ENCODE measurements at regions not wholly inside any gene's neighbourhood (a gene's known extent, or its start where the extent isn't known, plus 50 kb on each side); places are given as distances from the start of the nearest gene placed in this dataset.

GRCh38 chr11:127194521-127194920 lies 194.0 kb upstream of the KIRREL3 start:
- no peak for FAIRE-seq

- FAIRE-seq, result no peak
Observed at GRCh38 chr11:127193950-127194349, 193.4 kb upstream of the KIRREL3 start.

- FAIRE-seq, result no peak
Observed at GRCh38 chr11:127191689-127192088, 191.1 kb upstream of the KIRREL3 start.

- FAIRE-seq, result no peak
Observed at GRCh38 chr11:127191261-127191660, 190.7 kb upstream of the KIRREL3 start.

GRCh38 chr11:127182586-127183203 lies 182.1 kb upstream of the KIRREL3 start:
- FAIRE-seq, result no peak

- no peak for FAIRE-seq
Observed at GRCh38 chr11:127157225-127157624, 156.7 kb upstream of the KIRREL3 start.

GRCh38 chr11:127149410-127149809 lies 148.8 kb upstream of the KIRREL3 start:
- no peak for FAIRE-seq

GRCh38 chr11:127143251-127143650 lies 142.7 kb upstream of the KIRREL3 start:
- no peak for FAIRE-seq

GRCh38 chr11:127138613-127139012 lies 138.0 kb upstream of the KIRREL3 start:
- no peak for FAIRE-seq

- no peak for FAIRE-seq
Observed at GRCh38 chr11:127137771-127138280, 137.3 kb upstream of the KIRREL3 start.

- FAIRE-seq, result no peak
Observed at GRCh38 chr11:127136438-127136837, 135.9 kb upstream of the KIRREL3 start.

- FAIRE-seq, result no peak
Observed at GRCh38 chr11:127135256-127135655, 134.7 kb upstream of the KIRREL3 start.

- no peak for FAIRE-seq
Observed at GRCh38 chr11:127133061-127133460, 132.5 kb upstream of the KIRREL3 start.

- FAIRE-seq, result no peak
Observed at GRCh38 chr11:127130321-127130720, 129.8 kb upstream of the KIRREL3 start.

- no peak for FAIRE-seq
Observed at GRCh38 chr11:127126986-127127385, 126.4 kb upstream of the KIRREL3 start.

- FAIRE-seq, result no peak
Observed at GRCh38 chr11:127119356-127119755, 118.8 kb upstream of the KIRREL3 start.

GRCh38 chr11:127118811-127119210 lies 118.2 kb upstream of the KIRREL3 start:
- no peak for FAIRE-seq

- FAIRE-seq, result no peak
Observed at GRCh38 chr11:127117231-127117739, 116.7 kb upstream of the KIRREL3 start.

GRCh38 chr11:127115844-127116243 lies 115.3 kb upstream of the KIRREL3 start:
- FAIRE-seq, result no peak

GRCh38 chr11:127114035-127114434 lies 113.5 kb upstream of the KIRREL3 start:
- FAIRE-seq, result no peak

GRCh38 chr11:127110542-127110941 lies 110.0 kb upstream of the KIRREL3 start:
- FAIRE-seq, result no peak

GRCh38 chr11:127109796-127110480 lies 109.4 kb upstream of the KIRREL3 start:
- no peak for FAIRE-seq

GRCh38 chr11:127108838-127109237 lies 108.3 kb upstream of the KIRREL3 start:
- FAIRE-seq, result no peak

GRCh38 chr11:127106938-127107337 lies 106.4 kb upstream of the KIRREL3 start:
- FAIRE-seq, result no peak
